Upper lobe of left lung (tissue), 6 donors: ENCODE measurements at regions not wholly inside any gene's neighbourhood (a gene's known extent, or its start where the extent isn't known, plus 50 kb on each side); places are given as distances from the start of the nearest gene placed in this dataset.

Experiments used
- ATAC-seq, 2 donors: fragments of 200-7000 bp; cut with Tn5 transposase; one replicate each; pipeline ENCODE4 v1.9.1; 2022; ENCODE audit warnings: mild to moderate bottlenecking in 2 of 2, moderate library complexity in 2 of 2; ENCODE audit not compliant: low FRiP score in 2 of 2
- DNase-seq, 2 donors: peaks; one replicate each; pipeline ENCODE4 v3.0.0-alpha.2; 2019 to 2020
- H3K27ac ChIP-seq, 4 donors: fragments of 200-600 bp; sonication (generic); one replicate each; pipeline ENCODE4 v1.5.1; 2016 to 2019
- H3K27me3 ChIP-seq, 4 donors: fragments of 200-600 bp; sonication (generic); one replicate each; pipeline ENCODE4 v1.5.1; 2017 to 2019
- H3K36me3 ChIP-seq, 4 donors: fragments of 200-600 bp; sonication (generic); one replicate each; pipeline ENCODE4 v1.5.1; 2016 to 2019
- H3K4me1 ChIP-seq, 4 donors: fragments of 200-600 bp; sonication (generic); one replicate each; pipeline ENCODE4 v1.5.1; 2018 to 2019
- H3K4me3 ChIP-seq, 4 donors: fragments of 200-600 bp; sonication (generic); one replicate each; pipeline ENCODE4 v1.5.1; 2017 to 2019; ENCODE audit warnings: mild to moderate bottlenecking in 2 of 4, moderate library complexity in 1 of 4
- H3K9me3 ChIP-seq, 4 donors: fragments of 200-600 bp; sonication (generic); one replicate each; pipeline ENCODE4 v1.5.1; 2018 to 2019
- EP300 ChIP-seq, 4 donors: sonication (generic); formaldehyde crosslinking; IDR thresholded peaks; one replicate each; pipeline ENCODE4 v1.5.1; 2017; ENCODE audit warnings: antibody characterized with exemption in 4 of 4, control low read depth in 2 of 4
- POLR2A ChIP-seq, 4 donors: fragments of 450-650 bp; IDR thresholded peaks; one replicate each; pipeline ENCODE4 v1.5.1; 2016 to 2017; ENCODE audit warnings: antibody characterized with exemption in 4 of 4, mild to moderate bottlenecking in 2 of 4
- POLR2AphosphoS5 ChIP-seq, 2 donors: sonication (generic); formaldehyde crosslinking; IDR thresholded peaks; one replicate each; pipeline ENCODE4 v1.5.1; 2017; ENCODE audit warnings: antibody characterized with exemption in 2 of 2
- WGBS, 2 donors: methylation state at CpG; one replicate each; pipeline ENCODE4 v1.1.5; 2017 to 2018; 5-methylcytosine and 5-hydroxymethylcytosine counted together
- TF ChIP-seq, protein P1 (sequence below), 6 experiments: fragments of 450-650 bp in 4 of 6; fragments of 200-600 bp in 2 of 6; sonication (generic) in 2 of 6; IDR thresholded peaks; one replicate each; pipeline ENCODE4 v1.5.1; 2016 to 2019; ENCODE audit warnings: antibody characterized with exemption in 6 of 6
- donor health status: DM: no; HTN: no; CAD: no; lungs with moderate emphysema.
- donor health status: DM: no; HTN: yes; CAD: no; lungs with severe emphysema.

DNA sequence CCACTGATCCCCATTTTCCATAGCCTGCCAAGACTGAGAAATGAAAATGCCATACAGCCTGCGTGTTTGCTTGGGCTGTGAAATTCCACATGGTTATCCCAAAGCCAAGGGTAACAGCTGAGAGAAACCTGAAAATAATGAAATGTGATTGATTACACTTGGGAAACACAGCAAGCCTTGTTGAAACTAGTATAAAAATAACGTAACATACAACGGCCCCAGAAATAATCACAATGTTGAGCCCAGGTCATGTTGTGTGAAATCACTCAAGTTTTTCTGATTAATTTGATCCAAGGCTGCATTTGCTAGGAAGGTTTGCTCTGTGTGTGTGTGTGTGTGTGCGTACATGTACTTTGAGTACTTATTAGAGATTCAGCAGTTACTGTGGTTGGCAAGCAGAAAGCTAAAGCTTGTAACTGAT, 269.0 kb downstream of the OXSM start:
- WGBS, 2 donors: 56 to 67% methylated on average over 4 of the region's 4 CpGs
- TF ChIP-seq POLR2AphosphoS5 (IDR thresholded peaks at IDR 0.05) (no peak), EP300 (IDR thresholded peaks at IDR 0.05) (no peak), POLR2A (IDR thresholded peaks at IDR 0.05) (no peak)
- TF ChIP-seq, protein P1, sequence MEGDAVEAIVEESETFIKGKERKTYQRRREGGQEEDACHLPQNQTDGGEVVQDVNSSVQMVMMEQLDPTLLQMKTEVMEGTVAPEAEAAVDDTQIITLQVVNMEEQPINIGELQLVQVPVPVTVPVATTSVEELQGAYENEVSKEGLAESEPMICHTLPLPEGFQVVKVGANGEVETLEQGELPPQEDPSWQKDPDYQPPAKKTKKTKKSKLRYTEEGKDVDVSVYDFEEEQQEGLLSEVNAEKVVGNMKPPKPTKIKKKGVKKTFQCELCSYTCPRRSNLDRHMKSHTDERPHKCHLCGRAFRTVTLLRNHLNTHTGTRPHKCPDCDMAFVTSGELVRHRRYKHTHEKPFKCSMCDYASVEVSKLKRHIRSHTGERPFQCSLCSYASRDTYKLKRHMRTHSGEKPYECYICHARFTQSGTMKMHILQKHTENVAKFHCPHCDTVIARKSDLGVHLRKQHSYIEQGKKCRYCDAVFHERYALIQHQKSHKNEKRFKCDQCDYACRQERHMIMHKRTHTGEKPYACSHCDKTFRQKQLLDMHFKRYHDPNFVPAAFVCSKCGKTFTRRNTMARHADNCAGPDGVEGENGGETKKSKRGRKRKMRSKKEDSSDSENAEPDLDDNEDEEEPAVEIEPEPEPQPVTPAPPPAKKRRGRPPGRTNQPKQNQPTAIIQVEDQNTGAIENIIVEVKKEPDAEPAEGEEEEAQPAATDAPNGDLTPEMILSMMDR (IDR thresholded peaks at IDR 0.05): no peak
- Histone ChIP-seq H3K4me3 (no peak overlapping the region), H3K4me1 (no peaks in the 10 kb centered on the region), H3K36me3 (no peaks in the 10 kb centered on the region), H3K27ac (no peak overlapping the region), H3K27me3 (no peaks in the 10 kb centered on the region), H3K9me3 (no peaks in the 10 kb centered on the region)
- ATAC-seq (no peak), DNase-seq (no peak)

DNA sequence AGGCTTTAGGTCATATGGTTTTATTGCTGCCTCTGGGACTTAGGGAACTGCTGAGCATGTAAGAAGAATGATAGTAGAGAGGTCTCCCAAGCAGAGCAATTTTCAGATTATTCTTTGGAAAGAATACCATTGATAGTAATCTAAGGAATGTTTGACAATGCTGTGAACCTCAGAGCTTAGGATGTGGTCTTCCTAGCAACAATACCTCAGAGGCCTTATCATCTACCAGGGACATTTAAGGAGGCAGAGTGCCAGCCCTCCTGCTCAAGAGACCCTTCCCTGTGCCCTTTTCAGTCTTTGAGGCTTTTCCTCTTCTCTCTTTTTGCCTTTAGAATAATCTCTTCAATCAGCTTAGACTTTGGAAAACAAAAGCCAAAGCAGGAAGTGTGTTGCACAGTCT, 272.1 kb downstream of the OXSM start:
- H3K27me3 ChIP-seq: no peaks in the 10 kb centered on the region
- no peak for DNase-seq
- H3K36me3 ChIP-seq: no peaks in the 10 kb centered on the region
- no peaks in the 10 kb centered on the region for H3K9me3 ChIP-seq
- no peak overlapping the region for H3K27ac ChIP-seq
- no peaks in the 10 kb centered on the region for H3K4me1 ChIP-seq
- TF ChIP-seq POLR2A (IDR thresholded peaks at IDR 0.05) (no peak), EP300 (IDR thresholded peaks at IDR 0.05) (no peak), POLR2AphosphoS5 (IDR thresholded peaks at IDR 0.05) (no peak)
- TF ChIP-seq, protein P1 (IDR thresholded peaks at IDR 0.05): no peak
- H3K4me3 ChIP-seq: no peak overlapping the region
- no peak for ATAC-seq

DNA sequence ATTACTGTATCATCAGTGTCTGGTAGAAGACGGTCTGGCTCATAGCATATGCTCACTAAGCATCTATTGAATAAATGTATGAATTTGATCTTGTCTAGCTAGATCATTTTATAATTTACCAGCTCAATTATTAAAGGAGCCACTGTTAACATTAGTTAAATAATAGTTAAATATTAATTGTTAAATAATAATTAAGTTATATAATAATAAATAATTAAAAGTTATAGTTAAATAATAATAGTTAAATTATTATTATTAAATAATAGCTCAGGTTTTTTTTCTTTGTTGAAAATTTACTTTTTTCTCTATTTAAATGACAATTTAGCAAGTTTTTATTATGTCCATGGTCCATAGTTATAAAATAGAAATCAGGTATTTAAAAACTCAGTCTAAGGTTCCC, 274.4 kb downstream of the OXSM start:
- H3K9me3 ChIP-seq: no peaks in the 10 kb centered on the region
- no peak overlapping the region for H3K4me3 ChIP-seq
- H3K36me3 ChIP-seq: no peaks in the 10 kb centered on the region
- DNase-seq (no peak), ATAC-seq (no peak)
- no peaks in the 10 kb centered on the region for H3K27me3 ChIP-seq
- TF ChIP-seq EP300 (IDR thresholded peaks at IDR 0.05) (no peak), POLR2A (IDR thresholded peaks at IDR 0.05) (no peak), POLR2AphosphoS5 (IDR thresholded peaks at IDR 0.05) (no peak)
- TF ChIP-seq, protein P1 (IDR thresholded peaks at IDR 0.05): no peak
- H3K4me1 ChIP-seq: no peaks in the 10 kb centered on the region
- H3K27ac ChIP-seq: no peak overlapping the region
- 79 to 97% methylated on average over 1 of the region's 1 CpG for WGBS, 2 donors

DNA sequence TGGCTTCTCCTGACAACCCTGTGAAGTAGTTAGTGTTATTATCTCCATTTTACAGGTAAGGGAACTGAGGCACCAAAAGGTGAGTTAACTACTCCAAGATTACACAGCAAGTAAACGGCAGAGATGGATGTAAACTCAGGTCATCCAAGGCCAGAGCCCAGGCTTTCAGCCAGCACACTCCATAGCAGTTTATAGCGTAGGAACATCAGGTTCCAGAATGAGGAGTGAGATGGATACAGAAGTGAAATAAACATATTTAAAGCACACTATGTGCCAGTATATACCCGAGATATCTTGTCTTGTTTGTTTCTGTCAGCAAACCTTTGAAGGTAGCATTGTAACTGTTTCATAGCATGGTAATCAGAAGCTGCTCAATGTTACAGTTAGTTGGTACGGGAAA, 279.0 kb downstream of the OXSM start:
- H3K4me1 ChIP-seq: no peaks in the 10 kb centered on the region
- no peaks in the 10 kb centered on the region for H3K27me3 ChIP-seq
- ATAC-seq (no peak), DNase-seq (no peak)
- TF ChIP-seq POLR2A (IDR thresholded peaks at IDR 0.05): no peak
- WGBS, 2 donors: 77% methylated on average over 4 of the region's 4 CpGs
- H3K27ac ChIP-seq: no peak overlapping the region
- H3K4me3 ChIP-seq: no peak overlapping the region
- H3K36me3 ChIP-seq: no peaks in the 10 kb centered on the region
- H3K9me3 ChIP-seq: no peaks in the 10 kb centered on the region

DNA sequence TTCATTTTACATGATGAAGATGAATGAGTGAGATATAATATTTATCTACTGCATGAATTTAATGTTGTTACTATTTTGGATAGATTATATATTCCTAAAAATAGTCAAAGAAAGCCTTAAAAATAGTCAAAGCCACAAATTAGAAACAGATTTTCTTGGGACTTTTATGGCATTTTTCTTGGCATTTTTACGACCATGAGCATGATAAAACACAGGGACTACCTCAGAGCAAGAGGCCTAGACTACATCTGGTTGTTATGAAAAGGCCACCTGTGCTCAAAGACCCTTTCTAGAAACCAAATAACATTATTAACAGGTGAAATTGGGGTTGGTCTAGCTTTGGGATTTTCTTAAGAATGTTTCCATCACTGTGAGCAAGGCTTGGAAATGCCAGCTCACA, 281.0 kb downstream of the OXSM start:
- Histone ChIP-seq H3K9me3 (no peaks in the 10 kb centered on the region), H3K27ac (no peak overlapping the region), H3K27me3 (no peaks in the 10 kb centered on the region), H3K4me3 (no peak overlapping the region), H3K4me1 (no peaks in the 10 kb centered on the region), H3K36me3 (no peaks in the 10 kb centered on the region)
- TF ChIP-seq EP300 (IDR thresholded peaks at IDR 0.05) (no peak), POLR2AphosphoS5 (IDR thresholded peaks at IDR 0.05) (no peak), POLR2A (IDR thresholded peaks at IDR 0.05) (no peak)
- TF ChIP-seq, protein P1 (IDR thresholded peaks at IDR 0.05): no peak
- ATAC-seq: no peak
- DNase-seq: no peak
- 76 to 90% methylated on average over 1 of the region's 1 CpG for WGBS, 2 donors
